Upper lobe of right lung (tissue), 1 donor: ENCODE measurements at regions not wholly inside any gene's neighbourhood (a gene's known extent, or its start where the extent isn't known, plus 50 kb on each side); places are given as distances from the start of the nearest gene placed in this dataset.
"Not testable (repeated sequence)": the region's sequence is repeated elsewhere in the genome, so short reads cannot be mapped to it uniquely, and the experiment has no call there.

Experiments
- ATAC-seq: fragments of 200-7000 bp; cut with Tn5 transposase; one replicate; pipeline ENCODE4 v1.9.1; 2020; ENCODE audit warnings: mild to moderate bottlenecking, moderate library complexity
- DNase-seq: peaks from one replicate; pipeline ENCODE4 v3.0.0-alpha.2; 2020
- H3K27ac ChIP-seq: fragments of 200-600 bp; one replicate; pipeline ENCODE4 v1.8.0; 2022
- H3K27me3 ChIP-seq: fragments of 200-600 bp; one replicate; pipeline ENCODE4 v1.8.0; 2022; ENCODE audit warnings: mild to moderate bottlenecking
- H3K36me3 ChIP-seq: fragments of 200-600 bp; one replicate; pipeline ENCODE4 v1.8.0; 2022
- H3K4me1 ChIP-seq: fragments of 200-600 bp; one replicate; pipeline ENCODE4 v1.8.0; 2022
- H3K4me3 ChIP-seq: fragments of 200-600 bp; one replicate; pipeline ENCODE4 v1.8.0; 2022; ENCODE audit warnings: mild to moderate bottlenecking
- H3K9me3 ChIP-seq: fragments of 200-600 bp; one replicate; pipeline ENCODE4 v1.8.0; 2022
- CTCF ChIP-seq: fragments of 200-600 bp; IDR thresholded peaks from one replicate; pipeline ENCODE4 v1.8.0; 2022; ENCODE audit warnings: antibody characterized with exemption
- intact Hi-C: fragments of 100-400 bp; cut with DNase I; formaldehyde crosslinking; loops from one replicate; pipeline ENCODE4 v1.11.0; 2022
- donor health status: DM: no; HTN: yes; CAD: no; lungs with severe emphysema.

- Histone ChIP-seq H3K27ac (no peak overlapping the region), H3K36me3 (no peaks in the 10 kb centered on the region), H3K27me3 (no peaks in the 10 kb centered on the region), H3K9me3 (no peaks in the 10 kb centered on the region), H3K4me3 (no peak overlapping the region), H3K4me1 (no peaks in the 10 kb centered on the region)
- TF ChIP-seq CTCF = no peak
- intact Hi-C loops = no loop called here
- ATAC-seq = no peak
- no peak for DNase-seq
These were observed 329.9 kb downstream of the NAF1 start for GRCh38 chr4:162836773-162837172.

GRCh38 chr4:162836258-162836657, 330.4 kb downstream of the NAF1 start:
- H3K27ac ChIP-seq, DNase-seq, H3K27me3 ChIP-seq, H3K36me3 ChIP-seq, intact Hi-C loops, H3K9me3 ChIP-seq, ATAC-seq, H3K4me1 ChIP-seq, H3K4me3 ChIP-seq: not testable (repeated sequence)

DNA sequence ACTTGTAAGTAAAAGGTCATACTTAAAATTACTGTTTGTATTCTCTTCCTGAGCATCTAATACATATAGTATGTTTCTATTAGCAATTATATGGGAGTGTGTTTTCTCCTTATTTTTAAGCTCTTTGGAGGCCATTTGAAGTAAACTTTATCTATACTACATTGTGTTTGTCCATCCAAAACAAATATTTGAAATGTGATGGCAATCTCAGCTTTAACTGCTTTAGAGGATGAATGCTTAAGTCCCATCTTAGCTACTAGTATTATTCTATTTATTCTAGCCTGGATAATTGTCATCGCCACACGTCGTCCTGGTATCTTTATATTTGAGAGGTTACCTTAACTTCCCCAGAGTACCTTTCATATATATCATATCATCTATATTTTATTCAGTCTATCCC, 335.8 kb downstream of the NAF1 start:
- intact Hi-C loops = no loop called here
- no peaks in the 10 kb centered on the region for H3K36me3 ChIP-seq
- no peak for TF ChIP-seq CTCF
- H3K27ac ChIP-seq = no peak overlapping the region
- no peak for ATAC-seq
- H3K4me3 ChIP-seq = no peak overlapping the region
- no peaks in the 10 kb centered on the region for H3K9me3 ChIP-seq
- H3K27me3 ChIP-seq = no peaks in the 10 kb centered on the region
- no peak for DNase-seq
- H3K4me1 ChIP-seq = no peaks in the 10 kb centered on the region

DNA sequence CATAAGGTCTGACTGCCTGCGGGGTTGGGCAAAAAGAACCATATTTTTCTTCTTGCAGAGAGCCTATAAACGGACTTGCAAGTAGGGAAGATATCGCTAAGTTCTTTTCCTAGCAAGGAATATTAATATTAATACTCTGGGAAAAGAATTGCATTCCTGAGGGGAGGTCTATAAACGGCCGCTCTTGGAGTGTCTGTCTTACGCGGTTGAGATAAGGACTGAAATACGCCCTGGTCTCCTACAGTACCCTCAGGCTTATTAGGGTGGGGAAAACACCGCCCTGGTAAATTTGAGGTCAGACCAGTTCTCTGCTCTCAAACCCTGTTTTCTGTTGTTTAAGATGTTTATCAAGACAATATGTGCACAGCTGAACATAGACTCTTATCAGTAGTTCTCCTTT, 349.3 kb downstream of the NAF1 start:
- intact Hi-C loops, H3K9me3 ChIP-seq, H3K4me3 ChIP-seq, H3K36me3 ChIP-seq, H3K27me3 ChIP-seq, H3K27ac ChIP-seq, DNase-seq, ATAC-seq, H3K4me1 ChIP-seq: not testable (repeated sequence)

DNA sequence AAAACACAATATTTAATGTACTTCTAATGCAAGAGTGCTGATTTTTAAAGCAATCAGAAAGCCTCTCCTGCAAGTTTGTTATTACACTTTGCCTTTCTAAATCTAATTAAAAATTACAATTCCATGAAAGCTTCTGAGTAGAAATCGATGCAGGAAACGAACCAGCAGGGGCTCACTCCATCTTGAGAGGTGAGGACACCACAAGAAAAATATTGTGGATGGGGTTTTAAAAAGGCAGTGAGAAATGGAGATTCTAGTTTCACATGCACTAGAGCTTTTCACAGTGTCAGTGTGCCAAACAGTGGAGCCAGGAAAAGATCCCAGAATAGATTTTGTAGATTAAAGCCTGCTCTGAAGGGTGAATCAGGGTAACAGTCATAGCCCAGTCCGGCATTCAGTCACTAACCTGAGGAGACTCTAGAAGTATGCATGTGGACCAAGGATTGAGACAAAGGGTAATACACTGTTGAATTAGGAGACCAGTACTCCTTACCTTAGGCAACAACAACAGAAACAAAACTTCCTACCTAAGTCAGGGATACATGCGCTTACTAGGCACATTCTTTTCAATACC, 362.3 kb downstream of the NAF1 start:
- intact Hi-C loops = no loop called here
- no peak for ATAC-seq
- no peaks in the 10 kb centered on the region for H3K36me3 ChIP-seq

GRCh38 chr4:162803378-162803777, 363.3 kb downstream of the NAF1 start:
- no peak for DNase-seq
- Histone ChIP-seq H3K36me3 (no peaks in the 10 kb centered on the region), H3K27me3 (no peaks in the 10 kb centered on the region), H3K4me3 (no peak overlapping the region), H3K4me1 (no peaks in the 10 kb centered on the region), H3K9me3 (no peaks in the 10 kb centered on the region), H3K27ac (no peak overlapping the region)
- no peak for TF ChIP-seq CTCF
- intact Hi-C loops = no loop called here
- no peak for ATAC-seq

More for the DNA sequence above, 362.3 kb downstream of the NAF1 start:
- H3K27ac ChIP-seq = no peak overlapping the region
- no peak for DNase-seq
- TF ChIP-seq CTCF = no peak
- H3K4me1 ChIP-seq = no peaks in the 10 kb centered on the region
- no peaks in the 10 kb centered on the region for H3K27me3 ChIP-seq
- H3K9me3 ChIP-seq = no peaks in the 10 kb centered on the region
- no peak overlapping the region for H3K4me3 ChIP-seq

DNA sequence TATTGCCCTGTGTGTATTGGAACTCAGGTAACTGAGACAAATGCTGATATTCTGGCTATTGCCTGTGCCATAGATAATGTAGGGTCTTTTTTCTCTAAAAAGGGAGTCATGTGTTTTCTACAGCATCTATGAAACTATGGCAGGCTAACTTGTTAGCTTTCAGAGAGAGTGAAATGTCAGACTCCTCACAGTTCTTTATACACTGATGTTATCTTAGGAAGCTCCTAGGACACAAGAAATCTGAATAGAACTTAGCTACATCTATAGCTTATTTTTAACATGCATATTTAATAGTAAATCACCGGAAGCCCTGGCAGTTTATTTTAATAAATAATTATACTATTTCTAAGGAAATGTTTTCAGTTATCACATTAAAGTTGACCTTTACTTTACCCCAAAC, 369.6 kb downstream of the NAF1 start:
- TF ChIP-seq CTCF = no peak
- Histone ChIP-seq H3K36me3 (no peaks in the 10 kb centered on the region), H3K4me1 (no peaks in the 10 kb centered on the region), H3K9me3 (no peaks in the 10 kb centered on the region), H3K27ac (no peak overlapping the region), H3K27me3 (no peaks in the 10 kb centered on the region), H3K4me3 (no peak overlapping the region)
- intact Hi-C loops = no loop called here
- ATAC-seq = no peak
- DNase-seq = no peak
